Activated CD8-positive, alpha-beta memory T cell treated with anti-CD3 and anti-CD28 coated beads, Interleukin-2, amount 10 ng/mL, durations not matched to agents 7 days and 5 days (primary cell): ENCODE measurements at regions not wholly inside any gene's neighbourhood (a gene's known extent, or its start where the extent isn't known, plus 50 kb on each side); places are given as distances from the start of the nearest gene placed in this dataset.

ENCODE experiments used
- ATAC-seq: fragments of 150-1000 bp; cut with Tn5 transposase; one replicate; pipeline ENCODE4 v1.10.0; 2021; ENCODE audit warnings: moderate library complexity
- CTCF ChIA-PET: fragments of 350-600 bp; sonication (Branson Sonifier 250); formaldehyde crosslinking; loops from one replicate; lab custom pipeline; 2021; ENCODE audit warnings: antibody characterized with exemption; lab: Charles Lee
- DNase-seq: peaks from one replicate; pipeline ENCODE4 v3.0.0-alpha.2; 2020
- H3K27ac Mint-ChIP-seq: one replicate; pipeline ENCODE4 v1.8.0; 2021; ENCODE audit warnings: mild to moderate bottlenecking, mixed read lengths
- H3K27me3 Mint-ChIP-seq: one replicate; pipeline ENCODE4 v1.8.0; 2021; ENCODE audit warnings: mixed read lengths
- H3K36me3 Mint-ChIP-seq: one replicate; pipeline ENCODE4 v1.8.0; 2021; ENCODE audit warnings: mild to moderate bottlenecking, mixed read lengths
- H3K4me1 Mint-ChIP-seq: one replicate; pipeline ENCODE4 v1.8.0; 2021; ENCODE audit warnings: mixed read lengths
- H3K4me3 Mint-ChIP-seq: one replicate; pipeline ENCODE4 v1.8.0; 2021; ENCODE audit warnings: mild to moderate bottlenecking, moderate library complexity, mixed read lengths
- H3K9me3 Mint-ChIP-seq: one replicate; pipeline ENCODE4 v1.8.0; 2022; ENCODE audit warnings: low read depth, mixed read lengths

DNA sequence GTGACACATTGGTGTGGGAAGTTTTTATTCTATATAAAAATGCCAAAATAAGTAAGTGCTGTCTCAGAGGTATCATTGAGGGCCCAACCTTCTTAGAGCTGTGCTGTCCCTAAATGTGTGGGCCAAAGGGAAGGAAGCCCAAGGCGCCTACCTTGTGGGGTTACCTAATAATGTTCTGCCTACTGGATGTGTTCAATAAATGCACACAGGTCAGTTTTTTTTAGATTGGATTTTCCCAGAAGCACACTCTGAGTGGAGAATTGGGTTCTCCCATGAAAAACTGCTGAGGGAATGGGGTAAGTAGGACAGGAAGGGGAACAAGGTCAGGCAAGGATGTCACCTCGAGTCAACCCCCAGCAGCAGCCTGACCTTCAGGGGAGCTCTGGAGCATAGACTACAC, 168.7 kb upstream of the FRMD4B start:
- Mint-ChIP-seq H3K27me3 (no peaks in the 10 kb centered on the region), H3K4me1 (no peaks in the 10 kb centered on the region), H3K9me3 (no peaks in the 10 kb centered on the region), H3K27ac (no peak overlapping the region), H3K36me3 (no peaks in the 10 kb centered on the region), H3K4me3 (no peak overlapping the region)
- DNase-seq (no peak), ATAC-seq (no peak)
- CTCF ChIA-PET: no interaction called here

- H3K4me3 Mint-ChIP-seq: no peak overlapping the region
- H3K27ac Mint-ChIP-seq: no peak overlapping the region
- H3K27me3 Mint-ChIP-seq: no peaks in the 10 kb centered on the region
- no peaks in the 10 kb centered on the region for H3K4me1 Mint-ChIP-seq
- no peaks in the 10 kb centered on the region for H3K9me3 Mint-ChIP-seq
- CTCF ChIA-PET: no interaction called here
- ATAC-seq (no peak), DNase-seq (no peak)
- H3K36me3 Mint-ChIP-seq: no peaks in the 10 kb centered on the region
Observed at GRCh38 chr3:69553888-69554287, 168.0 kb upstream of the FRMD4B start.

- no peaks in the 10 kb centered on the region for H3K4me1 Mint-ChIP-seq
- ATAC-seq: no peak
- H3K4me3 Mint-ChIP-seq: no peak overlapping the region
- peaks cover 20% of the 10 kb centered on the region for H3K27me3 Mint-ChIP-seq
- CTCF ChIA-PET: no interaction called here
- no peak for DNase-seq
- H3K9me3 Mint-ChIP-seq: no peaks in the 10 kb centered on the region
- H3K36me3 Mint-ChIP-seq: no peaks in the 10 kb centered on the region
- H3K27ac Mint-ChIP-seq: no peak overlapping the region
Observed at GRCh38 chr3:69547461-69547880, 161.6 kb upstream of the FRMD4B start.

GRCh38 chr3:69542805-69543429, 157.0 kb upstream of the FRMD4B start:
- Mint-ChIP-seq H3K4me3 (no peak overlapping the region), H3K9me3 (no peaks in the 10 kb centered on the region), H3K27me3 (peaks cover 51% of the 10 kb centered on the region), H3K4me1 (peaks cover 5% of the 10 kb centered on the region), H3K27ac (no peak overlapping the region), H3K36me3 (no peaks in the 10 kb centered on the region)
- CTCF ChIA-PET: interaction anchor here (0.7 kb wide), 1 partner anchor 20 kb away, joined by 3 read pairs; no protein-coding TSS in a partner anchor
- ATAC-seq (no peak), DNase-seq (no peak)

DNA sequence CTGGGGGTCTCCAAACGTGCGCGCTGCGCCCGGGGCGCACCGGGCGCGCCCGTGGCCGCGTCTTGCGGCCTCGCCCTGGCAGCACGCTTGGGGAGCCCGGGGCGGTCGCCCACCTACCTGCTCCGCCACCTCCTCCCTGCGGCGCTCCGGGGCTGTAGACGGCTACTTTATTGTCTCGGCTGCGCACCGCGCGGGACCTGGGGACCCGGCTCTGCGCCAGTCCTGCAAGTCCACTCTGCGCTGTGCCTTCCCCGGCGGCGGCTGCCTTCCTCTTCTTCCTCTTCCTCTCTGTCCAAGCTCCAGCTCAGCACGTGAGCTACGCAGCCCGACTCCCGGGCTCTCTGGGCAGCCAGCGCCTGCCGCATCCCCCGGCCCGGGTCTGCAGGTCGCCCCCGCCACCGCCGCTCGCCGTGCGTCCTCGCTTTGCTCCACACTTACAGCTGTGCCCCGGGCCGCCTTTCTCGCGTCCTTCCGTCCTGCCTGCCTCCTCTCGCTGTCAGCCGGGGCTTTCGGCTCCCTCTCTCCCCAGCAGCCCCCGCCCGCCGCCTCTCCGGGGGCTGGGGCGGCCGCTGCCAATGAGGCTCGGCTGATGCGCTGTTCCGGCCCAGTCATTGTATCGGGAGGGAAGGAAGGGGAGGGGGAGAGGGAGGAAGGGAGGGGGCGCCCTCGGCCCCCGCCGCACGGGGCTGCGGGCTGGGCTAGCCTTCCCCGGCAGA, 156.4 kb upstream of the FRMD4B start:
- Mint-ChIP-seq H3K9me3 (no peaks in the 10 kb centered on the region), H3K27me3 (peaks cover 51% of the 10 kb centered on the region), H3K4me1 (peaks cover 5% of the 10 kb centered on the region), H3K4me3 (no peak overlapping the region), H3K36me3 (no peaks in the 10 kb centered on the region), H3K27ac (no peak overlapping the region)
- no peak for ATAC-seq
- no peak for DNase-seq
- CTCF ChIA-PET: no interaction called here

GRCh38 chr3:69541711-69542088, 155.8 kb upstream of the FRMD4B start:
- peaks cover 51% of the 10 kb centered on the region for H3K27me3 Mint-ChIP-seq
- DNase-seq: no peak
- no peak overlapping the region for H3K4me3 Mint-ChIP-seq

DNA sequence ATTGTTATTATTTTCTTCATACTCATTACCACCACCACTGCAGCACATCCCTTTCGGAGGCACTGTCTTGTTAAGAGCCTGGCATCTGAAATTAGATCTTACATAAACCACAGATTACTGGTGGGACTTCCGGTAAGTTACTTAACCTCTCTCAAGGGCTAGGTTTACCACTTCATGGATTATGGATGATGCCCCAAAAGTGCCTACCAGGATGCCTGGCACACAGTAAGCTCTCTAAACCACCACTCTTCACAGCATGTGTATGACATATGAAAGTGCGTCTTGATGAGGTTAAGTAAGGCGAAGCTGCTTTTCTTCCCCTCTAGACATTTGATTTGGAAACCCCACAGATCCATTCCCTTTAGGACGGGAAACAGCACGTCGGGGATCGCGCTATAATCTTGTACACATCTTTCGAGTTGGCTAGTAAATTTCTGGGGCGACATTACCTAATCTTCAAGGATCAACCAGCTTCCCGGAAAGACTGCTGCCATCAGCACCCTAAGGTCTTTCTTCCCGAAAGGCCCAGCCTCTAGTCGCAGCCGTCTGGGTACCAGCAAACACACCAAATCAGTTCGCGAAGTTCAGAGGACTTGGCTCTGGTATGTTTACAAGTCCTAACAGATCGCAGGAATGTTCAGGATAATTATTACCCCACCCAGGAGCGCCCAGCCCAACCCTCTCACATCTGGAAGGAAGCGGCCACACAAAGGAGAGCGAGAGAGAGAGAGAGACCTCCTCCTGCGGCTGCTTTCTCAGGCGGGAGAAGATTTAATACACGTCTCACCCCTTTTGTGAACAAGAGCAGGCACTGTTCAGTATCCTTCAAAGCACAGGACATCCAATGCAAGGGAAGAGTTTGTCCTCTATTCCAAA, 155.1 kb upstream of the FRMD4B start:
- CTCF ChIA-PET: no interaction called here
- Mint-ChIP-seq H3K9me3 (no peaks in the 10 kb centered on the region), H3K27me3 (peaks cover 51% of the 10 kb centered on the region), H3K4me3 (no peak overlapping the region), H3K27ac (no peak overlapping the region), H3K4me1 (peaks cover 5% of the 10 kb centered on the region), H3K36me3 (no peaks in the 10 kb centered on the region)
- no peak for ATAC-seq
- no peak for DNase-seq

More at GRCh38 chr3:69541711-69542088, 155.8 kb upstream of the FRMD4B start:
- Mint-ChIP-seq H3K4me1 (peaks cover 5% of the 10 kb centered on the region), H3K36me3 (no peaks in the 10 kb centered on the region), H3K27ac (no peak overlapping the region), H3K9me3 (no peaks in the 10 kb centered on the region)
- CTCF ChIA-PET: no interaction called here
- no peak for ATAC-seq

GRCh38 chr3:69539134-69539533, 153.2 kb upstream of the FRMD4B start:
- peaks cover 44% of the 10 kb centered on the region for H3K27me3 Mint-ChIP-seq
- peaks cover 5% of the 10 kb centered on the region for H3K4me1 Mint-ChIP-seq
- no peak overlapping the region for H3K27ac Mint-ChIP-seq
- DNase-seq: no peak
- CTCF ChIA-PET: no interaction called here
- ATAC-seq: no peak
- no peaks in the 10 kb centered on the region for H3K36me3 Mint-ChIP-seq
- H3K4me3 Mint-ChIP-seq: no peak overlapping the region
- no peaks in the 10 kb centered on the region for H3K9me3 Mint-ChIP-seq

DNA sequence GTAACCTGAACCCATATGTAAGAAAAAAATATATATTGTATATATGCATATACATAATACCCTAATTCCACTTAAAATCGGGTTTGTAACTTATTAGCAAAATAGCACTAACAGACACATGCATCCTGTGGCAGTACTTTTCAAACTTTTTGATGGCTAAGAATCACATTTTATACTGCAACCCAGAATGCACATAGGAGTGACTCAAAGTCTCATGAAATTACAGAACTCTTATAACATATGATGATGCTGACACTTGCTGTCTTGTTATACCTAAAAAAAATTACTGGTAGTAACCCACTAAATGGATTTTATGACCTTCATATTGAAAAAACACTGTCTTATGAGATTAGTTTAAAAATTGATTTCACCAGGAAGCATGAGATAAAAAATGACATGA, 152.4 kb upstream of the FRMD4B start:
- Mint-ChIP-seq H3K36me3 (no peaks in the 10 kb centered on the region), H3K4me1 (peaks cover 5% of the 10 kb centered on the region), H3K27me3 (peaks cover 37% of the 10 kb centered on the region), H3K4me3 (no peak overlapping the region), H3K9me3 (no peaks in the 10 kb centered on the region), H3K27ac (no peak overlapping the region)
- CTCF ChIA-PET: no interaction called here
- ATAC-seq (no peak), DNase-seq (no peak)

DNA sequence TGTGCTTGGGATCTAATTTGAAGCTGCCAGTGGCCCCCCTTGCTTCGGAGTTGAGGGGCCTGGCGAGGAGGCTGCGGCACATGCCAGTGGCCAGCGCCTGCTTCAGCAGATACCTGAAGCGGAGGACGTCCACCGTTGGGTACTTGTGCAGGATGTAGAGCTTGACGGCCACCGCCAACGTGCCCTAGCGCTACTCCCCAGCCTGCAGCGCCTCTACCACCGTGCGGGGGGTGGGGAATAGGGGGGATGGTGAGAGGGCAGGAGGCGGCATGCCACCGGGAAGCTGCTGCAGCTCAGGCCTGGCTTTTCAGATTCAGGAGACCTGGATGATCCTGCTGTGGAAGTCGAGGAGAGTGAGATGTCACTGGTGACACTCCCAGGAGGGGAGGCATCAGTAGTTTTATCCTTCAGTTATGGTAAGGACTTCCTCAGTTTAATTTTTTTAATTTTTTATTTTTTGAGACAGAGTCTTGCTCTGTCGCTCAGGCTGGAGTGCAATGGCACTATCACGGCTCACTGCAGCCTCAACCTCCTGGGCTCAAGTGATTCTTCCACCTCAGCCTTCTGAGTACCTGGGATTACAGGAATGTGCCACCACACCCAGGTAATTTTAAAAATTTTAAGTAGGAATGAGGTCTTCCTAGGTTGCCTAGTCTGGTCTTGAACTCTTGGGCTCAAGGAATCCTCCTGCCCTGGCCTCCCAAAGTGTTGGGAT, 150.6 kb upstream of the FRMD4B start:
- Mint-ChIP-seq H3K36me3 (no peaks in the 10 kb centered on the region), H3K27me3 (peaks cover 25% of the 10 kb centered on the region), H3K4me3 (no peak overlapping the region), H3K27ac (no peak overlapping the region), H3K9me3 (no peaks in the 10 kb centered on the region), H3K4me1 (peaks cover 3% of the 10 kb centered on the region)
- ATAC-seq (no peak), DNase-seq (no peak)
- CTCF ChIA-PET: no interaction called here

DNA sequence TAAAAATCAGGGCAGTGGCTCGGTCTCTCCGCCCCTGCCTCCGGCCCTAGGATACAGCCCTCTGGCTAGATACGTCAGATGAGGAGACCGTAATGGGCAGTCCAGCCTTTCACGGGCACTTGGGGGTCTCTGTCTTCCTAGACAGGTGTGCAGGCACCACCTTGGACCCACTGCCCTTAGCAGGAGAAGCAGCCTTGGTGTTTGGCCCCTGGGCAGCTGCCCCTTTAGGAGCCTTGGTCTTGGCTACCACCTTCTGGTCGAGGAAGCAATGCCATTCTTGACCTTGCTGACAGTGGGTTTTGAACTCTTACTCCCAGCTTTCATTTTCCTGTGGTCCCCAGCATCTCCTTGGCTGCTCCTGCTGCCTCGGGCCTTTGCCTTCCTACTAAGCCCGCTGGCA, 149.7 kb upstream of the FRMD4B start:
- ATAC-seq: no peak
- peaks cover 17% of the 10 kb centered on the region for H3K27me3 Mint-ChIP-seq
- no peaks in the 10 kb centered on the region for H3K4me1 Mint-ChIP-seq
- H3K4me3 Mint-ChIP-seq: no peak overlapping the region
- H3K9me3 Mint-ChIP-seq: no peaks in the 10 kb centered on the region
- DNase-seq: no peak
- no peak overlapping the region for H3K27ac Mint-ChIP-seq
- CTCF ChIA-PET: no interaction called here
- H3K36me3 Mint-ChIP-seq: no peaks in the 10 kb centered on the region

DNA sequence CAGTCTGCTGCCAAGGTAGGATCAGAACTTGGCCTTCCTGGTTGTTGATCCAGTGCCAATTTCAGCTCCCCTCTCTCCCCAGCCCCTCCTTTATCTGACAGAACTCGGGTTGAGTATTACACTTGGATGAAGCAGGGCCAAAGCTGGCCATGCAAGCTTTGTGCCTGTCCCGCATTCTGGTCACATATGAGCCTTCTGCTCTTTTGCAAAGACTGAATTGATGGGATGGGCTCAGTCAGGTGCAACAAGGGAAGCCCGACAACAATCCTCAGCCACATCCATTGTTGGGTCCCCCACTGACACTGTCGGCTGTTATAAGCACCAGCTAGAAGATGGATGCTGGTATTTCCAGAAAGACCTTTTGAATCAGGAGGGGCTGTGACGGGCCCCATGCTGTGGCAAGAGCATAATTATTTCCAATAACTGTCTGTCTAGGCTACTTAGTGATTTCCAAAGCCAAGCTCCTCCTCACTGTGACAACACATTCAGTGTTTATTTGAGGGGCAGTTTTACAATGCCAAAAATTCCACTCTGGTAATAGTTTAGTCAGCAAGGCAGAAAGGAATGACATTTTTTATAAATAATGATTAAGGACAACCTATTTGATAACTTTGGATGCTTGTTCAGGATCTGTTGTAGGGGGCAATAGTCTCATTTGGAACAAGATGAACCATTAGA, 146.8 kb upstream of the FRMD4B start:
- CTCF ChIA-PET: no interaction called here
- peaks cover 3% of the 10 kb centered on the region for H3K27me3 Mint-ChIP-seq
- H3K4me3 Mint-ChIP-seq: no peak overlapping the region
- H3K27ac Mint-ChIP-seq: no peak overlapping the region
- H3K9me3 Mint-ChIP-seq: no peaks in the 10 kb centered on the region
- no peaks in the 10 kb centered on the region for H3K36me3 Mint-ChIP-seq
- no peaks in the 10 kb centered on the region for H3K4me1 Mint-ChIP-seq
- no peak for DNase-seq
- ATAC-seq: no peak
